Cardiac muscle cell (in vitro differentiated cells and primary cell): ENCODE measurements at regions not wholly inside any gene's neighbourhood (a gene's known extent, or its start where the extent isn't known, plus 50 kb on each side); places are given as distances from the start of the nearest gene placed in this dataset.

Experiments used
- DNase-seq, 2 donors: peaks; one replicate each; pipeline versions ENCODE4 v3.0.0 to v3.0.0-alpha.2; 2010 to 2017; ENCODE audit warnings: low read depth in 1 of 2, low spot score in 1 of 2
- H3K27ac ChIP-seq: fragments of 200-600 bp; sonication (generic); 2 replicates; pipeline ENCODE4 v1.5.1; 2016
- H3K27me3 ChIP-seq: fragments of 200-600 bp; sonication (generic); 2 replicates; pipeline ENCODE4 v1.6.0; 2016; ENCODE audit warnings: control low read depth
- H3K36me3 ChIP-seq: fragments of 200-600 bp; sonication (generic); 2 replicates; pipeline ENCODE4 v1.5.1; 2016; ENCODE audit warnings: control low read depth
- H3K4me1 ChIP-seq: fragments of 200-600 bp; sonication (generic); 2 replicates; pipeline ENCODE4 v1.8.1; 2017; ENCODE audit warnings: low read depth, mild to moderate bottlenecking, mixed run types
- H3K4me3 ChIP-seq: fragments of 200-600 bp; sonication (generic); 2 replicates; pipeline ENCODE4 v1.5.1; 2016; ENCODE audit warnings: mild to moderate bottlenecking
- H3K9me3 ChIP-seq: fragments of 200-600 bp; sonication (generic); 2 replicates; pipeline ENCODE4 v1.5.1; 2017; ENCODE audit warnings: low read depth, mild to moderate bottlenecking, control low read depth
- TF ChIP-seq, protein P1 (sequence below): IDR thresholded peaks from 2 replicates; pipeline ENCODE4 v1.5.1; 2012; ENCODE audit warnings: low read depth, mild to moderate bottlenecking, low read length

DNA sequence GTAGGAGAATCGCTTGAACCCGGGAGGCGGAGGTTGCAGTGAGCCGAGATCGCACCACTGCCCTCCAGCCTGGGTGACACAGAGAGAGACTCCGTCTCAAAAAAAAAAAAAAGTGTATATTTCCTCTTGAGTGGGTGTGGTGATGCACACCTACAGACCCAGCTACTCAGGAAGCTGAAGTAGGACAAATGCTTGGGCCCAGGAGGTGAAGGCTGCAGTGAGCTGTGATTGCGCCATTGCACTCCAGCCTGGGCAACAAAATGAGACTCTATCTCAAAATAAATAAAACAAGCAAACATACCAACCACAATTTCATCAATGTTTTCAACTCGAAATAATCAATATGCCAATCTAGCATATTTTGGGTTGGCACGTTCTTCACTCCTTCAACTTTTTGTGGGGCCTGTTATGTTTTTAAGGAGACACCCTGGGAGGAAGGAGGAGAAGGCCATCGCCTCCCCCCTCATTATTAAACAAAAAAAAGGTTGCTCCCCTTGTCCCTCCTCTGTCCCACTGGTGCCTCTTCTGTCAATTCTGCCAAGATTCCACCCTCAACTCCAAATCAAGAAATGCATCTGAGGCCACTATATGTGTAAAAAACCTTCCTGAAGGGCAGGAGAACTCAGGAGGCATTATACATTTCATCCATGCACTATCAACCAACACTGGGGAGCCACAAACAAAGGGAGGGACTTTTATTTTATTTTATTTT is 52.4 kb upstream of the ATF7IP2 start:
- no peak for DNase-seq
- Histone ChIP-seq H3K4me3 (no peak overlapping the region), H3K4me1 (peaks cover 16% of the 10 kb centered on the region), H3K27ac (peak overlapping the region; percentile 91), H3K27me3 (no peaks in the 10 kb centered on the region), H3K36me3 (no peaks in the 10 kb centered on the region), H3K9me3 (no peaks in the 10 kb centered on the region)
- TF ChIP-seq, protein P1, sequence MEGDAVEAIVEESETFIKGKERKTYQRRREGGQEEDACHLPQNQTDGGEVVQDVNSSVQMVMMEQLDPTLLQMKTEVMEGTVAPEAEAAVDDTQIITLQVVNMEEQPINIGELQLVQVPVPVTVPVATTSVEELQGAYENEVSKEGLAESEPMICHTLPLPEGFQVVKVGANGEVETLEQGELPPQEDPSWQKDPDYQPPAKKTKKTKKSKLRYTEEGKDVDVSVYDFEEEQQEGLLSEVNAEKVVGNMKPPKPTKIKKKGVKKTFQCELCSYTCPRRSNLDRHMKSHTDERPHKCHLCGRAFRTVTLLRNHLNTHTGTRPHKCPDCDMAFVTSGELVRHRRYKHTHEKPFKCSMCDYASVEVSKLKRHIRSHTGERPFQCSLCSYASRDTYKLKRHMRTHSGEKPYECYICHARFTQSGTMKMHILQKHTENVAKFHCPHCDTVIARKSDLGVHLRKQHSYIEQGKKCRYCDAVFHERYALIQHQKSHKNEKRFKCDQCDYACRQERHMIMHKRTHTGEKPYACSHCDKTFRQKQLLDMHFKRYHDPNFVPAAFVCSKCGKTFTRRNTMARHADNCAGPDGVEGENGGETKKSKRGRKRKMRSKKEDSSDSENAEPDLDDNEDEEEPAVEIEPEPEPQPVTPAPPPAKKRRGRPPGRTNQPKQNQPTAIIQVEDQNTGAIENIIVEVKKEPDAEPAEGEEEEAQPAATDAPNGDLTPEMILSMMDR = no peak

DNA sequence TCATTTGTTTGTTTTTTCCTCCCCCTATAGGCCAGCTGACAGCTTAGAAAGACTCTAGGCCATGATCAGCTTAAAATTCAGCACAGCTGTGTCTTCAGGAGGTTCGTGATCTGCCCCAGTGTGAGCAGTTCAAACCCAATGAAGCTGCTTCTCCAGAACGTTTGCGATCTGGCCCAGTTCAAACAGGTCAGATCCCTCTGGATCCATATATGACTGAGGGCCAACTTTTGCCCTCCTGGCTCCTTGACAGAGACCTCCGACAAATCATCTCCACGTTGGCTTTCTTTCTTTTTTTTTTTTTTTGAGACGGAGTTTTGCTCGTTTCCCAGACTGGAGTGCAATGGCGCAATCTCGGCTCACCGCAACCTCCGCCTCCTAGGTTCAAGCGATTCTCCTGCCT is 50.2 kb upstream of the ATF7IP2 start:
- peaks cover 16% of the 10 kb centered on the region for H3K4me1 ChIP-seq
- TF ChIP-seq, protein P1 = no peak
- no peaks in the 10 kb centered on the region for H3K27me3 ChIP-seq
- no peaks in the 10 kb centered on the region for H3K36me3 ChIP-seq
- H3K9me3 ChIP-seq = no peaks in the 10 kb centered on the region
- no peak overlapping the region for H3K4me3 ChIP-seq
- H3K27ac ChIP-seq = no peak overlapping the region
- DNase-seq = no peak
